SU-DHL-6 (cell line): ENCODE measurements at regions not wholly inside any gene's neighbourhood (a gene's known extent, or its start where the extent isn't known, plus 50 kb on each side); places are given as distances from the start of the nearest gene placed in this dataset.

Source experiments
- H2AFZ ChIP-seq: fragments of 200-600 bp; sonication (generic); 2 replicates; pipeline ENCODE4 v1.6.1; 2014; ENCODE audit warnings: low read depth, mild to moderate bottlenecking, moderate library complexity, mixed read lengths, antibody characterized with exemption, low read length; ENCODE audit not compliant: severe bottlenecking
- H3F3A ChIP-seq: fragments of 200-600 bp; shearing (Covaris generic); 2 replicates; pipeline ENCODE4 v1.6.0; 2016; ENCODE audit warnings: antibody characterized with exemption, mild to moderate bottlenecking; ENCODE audit not compliant: insufficient read depth
- H3K27ac ChIP-seq: fragments of 200-600 bp; sonication (generic); 2 replicates; pipeline ENCODE4 v1.5.1; 2016; ENCODE audit warnings: low read depth, mild to moderate bottlenecking, low read length, moderate library complexity, mixed read lengths
- H3K27me3 ChIP-seq: fragments of 200-600 bp; sonication (generic), shearing (Covaris generic); 2 replicates; pipeline ENCODE4 v1.6.0; 2014; ENCODE audit warnings: mild to moderate bottlenecking, low read length
- H3K36me3 ChIP-seq: fragments of 200-600 bp; sonication (generic); 2 replicates; pipeline ENCODE4 v1.6.1; 2014; ENCODE audit warnings: mild to moderate bottlenecking, low read length, mixed read lengths
- H3K4me2 ChIP-seq: fragments of 300-600, 200-600 bp; shearing (Covaris generic), sonication (generic); 2 replicates; pipeline ENCODE4 v1.6.0; 2014; ENCODE audit warnings: low read length, low read depth, mild to moderate bottlenecking; ENCODE audit not compliant: poor library complexity, severe bottlenecking
- H3K4me3 ChIP-seq: fragments of 200-600 bp; sonication (generic); 2 replicates; pipeline ENCODE4 v1.5.1; 2014; ENCODE audit warnings: antibody characterized with exemption, low read length, mild to moderate bottlenecking, mixed read lengths; ENCODE audit not compliant: insufficient read depth, poor library complexity, severe bottlenecking
- H3K79me2 ChIP-seq: fragments of 200-600 bp; sonication (generic); 2 replicates; pipeline ENCODE4 v1.6.1; 2014; ENCODE audit warnings: mild to moderate bottlenecking, low read length, moderate library complexity; ENCODE audit not compliant: insufficient read depth
- H3K9ac ChIP-seq: fragments of 200-600 bp; sonication (generic); 2 replicates; pipeline ENCODE4 v1.7.0; 2014; ENCODE audit warnings: mild to moderate bottlenecking, low read length
- H3K9me2 ChIP-seq: fragments of 200-600 bp; sonication (generic); replicated peaks from 2 replicates; pipeline ENCODE4 v1.6.1; 2014; ENCODE audit warnings: low read length; ENCODE audit not compliant: insufficient read depth
- H3K9me3 ChIP-seq: fragments of 200-600 bp; sonication (generic); 2 replicates; pipeline ENCODE4 v1.6.1; 2014; ENCODE audit warnings: low read length, mixed read lengths; ENCODE audit not compliant: insufficient read depth
- H4K20me1 ChIP-seq: fragments of 200-600 bp; sonication (generic); 2 replicates; pipeline ENCODE4 v1.6.1; 2014; ENCODE audit warnings: low read depth, mild to moderate bottlenecking, antibody characterized with exemption, low read length, moderate library complexity, mixed read lengths
- CTCF ChIP-seq: fragments of 200-600 bp; sonication (generic); IDR thresholded peaks from one replicate; pipeline ENCODE4 v1.5.1; 2017; ENCODE audit warnings: antibody characterized with exemption, mild to moderate bottlenecking, low read length, moderate library complexity; ENCODE audit not compliant: insufficient read depth, poor library complexity, severe bottlenecking
- EZH2phosphoT487 ChIP-seq: fragments of 200-600 bp; sonication (generic), shearing (Covaris generic); conservative IDR thresholded peaks from 2 replicates; pipeline ENCODE4 v1.6.1; 2018; ENCODE audit warnings: mild to moderate bottlenecking, antibody characterized with exemption, low read length, moderate library complexity, mixed read lengths

DNA sequence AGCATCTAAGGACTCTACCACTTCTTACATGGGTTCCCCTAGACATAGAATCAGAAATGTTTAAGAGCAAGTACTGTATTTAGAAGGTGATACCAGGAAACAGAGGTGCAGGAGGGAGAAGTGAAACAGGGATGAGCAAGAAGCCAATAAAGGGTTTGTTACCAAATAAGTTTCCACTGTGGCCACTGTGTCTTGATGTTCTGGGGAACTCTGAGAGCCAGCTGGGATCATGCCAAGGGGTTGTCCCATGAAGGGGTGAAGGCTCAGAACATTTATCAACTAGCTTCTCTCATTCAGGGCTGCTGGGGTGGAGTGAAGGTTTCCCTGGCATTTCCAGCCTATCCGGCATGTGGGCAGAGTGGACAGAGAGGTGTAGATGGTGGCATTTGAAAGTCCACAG lies 147.1 kb upstream of the SH3BP4 start:
- Histone ChIP-seq H3K9me2 (no peaks in the 10 kb centered on the region), H3K4me2 (no peak overlapping the region), H3K27me3 (no peaks in the 10 kb centered on the region), H3K79me2 (no peaks in the 10 kb centered on the region), H3K9ac (no peak overlapping the region), H3K9me3 (no peaks in the 10 kb centered on the region), H3K4me3 (no peak overlapping the region), H3K36me3 (no peaks in the 10 kb centered on the region), H3K27ac (no peak overlapping the region), H2AFZ (no peak overlapping the region), H4K20me1 (no peaks in the 10 kb centered on the region), H3F3A (no peaks in the 10 kb centered on the region)
- TF ChIP-seq EZH2phosphoT487 (no peak), CTCF (no peak)

GRCh38 chr2:234802845-234803171 lies 149.0 kb upstream of the SH3BP4 start:
- no peak overlapping the region for H3K27ac ChIP-seq
- H3F3A ChIP-seq: no peaks in the 10 kb centered on the region
- no peak overlapping the region for H3K4me2 ChIP-seq
- H3K36me3 ChIP-seq: no peaks in the 10 kb centered on the region
- H3K4me3 ChIP-seq: no peak overlapping the region
- H3K79me2 ChIP-seq: no peaks in the 10 kb centered on the region
- TF ChIP-seq EZH2phosphoT487: no peak
- no peak for TF ChIP-seq CTCF
- no peaks in the 10 kb centered on the region for H3K27me3 ChIP-seq
- H3K9me3 ChIP-seq: no peaks in the 10 kb centered on the region
- no peak overlapping the region for H3K9ac ChIP-seq
- H2AFZ ChIP-seq: no peak overlapping the region
- H4K20me1 ChIP-seq: no peaks in the 10 kb centered on the region
- no peaks in the 10 kb centered on the region for H3K9me2 ChIP-seq

- H3F3A ChIP-seq: no peaks in the 10 kb centered on the region
- H3K27ac ChIP-seq: no peak overlapping the region
- no peaks in the 10 kb centered on the region for H3K79me2 ChIP-seq
- H2AFZ ChIP-seq: no peak overlapping the region
- H3K4me2 ChIP-seq: no peak overlapping the region
- no peaks in the 10 kb centered on the region for H4K20me1 ChIP-seq
- H3K4me3 ChIP-seq: no peak overlapping the region
- no peak overlapping the region for H3K9ac ChIP-seq
- no peaks in the 10 kb centered on the region for H3K9me2 ChIP-seq
- no peaks in the 10 kb centered on the region for H3K9me3 ChIP-seq
- H3K27me3 ChIP-seq: no peaks in the 10 kb centered on the region
- no peak for TF ChIP-seq EZH2phosphoT487
- TF ChIP-seq CTCF: no peak
- H3K36me3 ChIP-seq: no peaks in the 10 kb centered on the region
These were observed 149.6 kb upstream of the SH3BP4 start for GRCh38 chr2:234802071-234802844.
